Smooth muscle cell (in vitro differentiated cells): ENCODE measurements at regions not wholly inside any gene's neighbourhood (a gene's known extent, or its start where the extent isn't known, plus 50 kb on each side); places are given as distances from the start of the nearest gene placed in this dataset.

ENCODE experiments used
- DNase-seq: peaks from one replicate; lab custom pipeline; 2025; ENCODE audit not compliant: unreplicated experiment; lab: John Stamatoyannopoulos, UW
- H2AFZ ChIP-seq: fragments of 200-600 bp; sonication (generic); 2 replicates; pipeline ENCODE4 v1.6.0; 2016; ENCODE audit warnings: antibody characterized with exemption, low read depth, mild to moderate bottlenecking
- H3F3A ChIP-seq: fragments of 200-600 bp; sonication (generic); 2 replicates; pipeline ENCODE4 v1.6.0; 2017; ENCODE audit warnings: antibody characterized with exemption, low read depth
- H3K27ac ChIP-seq: fragments of 200-600 bp; sonication (generic); 2 replicates; pipeline ENCODE4 v1.5.1; 2016; ENCODE audit warnings: low read depth, mild to moderate bottlenecking
- H3K27me3 ChIP-seq: fragments of 200-600 bp; sonication (generic); 2 replicates; pipeline ENCODE4 v1.6.1; 2016; ENCODE audit warnings: low read depth, mild to moderate bottlenecking
- H3K36me3 ChIP-seq: fragments of 200-600 bp; sonication (generic); 2 replicates; pipeline ENCODE4 v1.5.1; 2016; ENCODE audit warnings: low read depth
- H3K4me1 ChIP-seq: fragments of 200-600 bp; sonication (generic); 2 replicates; pipeline ENCODE4 v1.5.1; 2016; ENCODE audit warnings: low read depth
- H3K4me2 ChIP-seq: fragments of 200-600 bp; sonication (generic); 2 replicates; pipeline ENCODE4 v1.6.0; 2016; ENCODE audit warnings: mild to moderate bottlenecking
- H3K4me3 ChIP-seq: fragments of 200-600 bp; sonication (generic); 2 replicates; pipeline ENCODE4 v1.5.1; 2016; ENCODE audit warnings: mild to moderate bottlenecking
- H3K79me2 ChIP-seq: fragments of 200-600 bp; sonication (generic); 2 replicates; pipeline ENCODE4 v1.6.0; 2016; ENCODE audit warnings: low read depth, mild to moderate bottlenecking
- H3K9ac ChIP-seq: fragments of 200-600 bp; sonication (generic); 2 replicates; pipeline ENCODE4 v1.6.0; 2016; ENCODE audit warnings: low read depth
- H3K9me3 ChIP-seq: fragments of 200-600 bp; sonication (generic); replicated peaks from 2 replicates; pipeline ENCODE4 v1.5.1; 2016; ENCODE audit warnings: low read depth
- H4K20me1 ChIP-seq: fragments of 200-600 bp; sonication (generic); 2 replicates; pipeline ENCODE4 v1.6.0; 2016; ENCODE audit warnings: low read depth
- CTCF ChIP-seq: fragments of 200-600 bp; sonication (generic); IDR thresholded peaks from 2 replicates; pipeline ENCODE4 v1.5.1; 2017; ENCODE audit warnings: borderline replicate concordance, mild to moderate bottlenecking, antibody characterized with exemption; ENCODE audit not compliant: insufficient read depth, poor library complexity, severe bottlenecking
- WGBS: methylation state at CpG from one replicate; pipeline ENCODE4 v1.1.7; 2016; ENCODE audit warnings: low lambda C conversion rate; 5-methylcytosine and 5-hydroxymethylcytosine counted together

- Histone ChIP-seq H3K4me2 (no peak overlapping the region), H4K20me1 (no peaks in the 10 kb centered on the region), H3K4me3 (no peak overlapping the region), H3K9me3 (no peaks in the 10 kb centered on the region), H3K4me1 (no peaks in the 10 kb centered on the region), H3K9ac (no peak overlapping the region), H3K79me2 (no peaks in the 10 kb centered on the region), H3K36me3 (no peaks in the 10 kb centered on the region), H3K27me3 (no peaks in the 10 kb centered on the region), H3K27ac (no peak overlapping the region), H3F3A (no peaks in the 10 kb centered on the region), H2AFZ (no peak overlapping the region)
- no peak for DNase-seq
- 85% methylated on average over 9 of the region's 9 CpGs for WGBS
- no peak for TF ChIP-seq CTCF
These were observed 102.3 kb upstream of the WNT4 start for GRCh38 chr1:22245100-22245650.

GRCh38 chr1:22245726-22246125, 102.8 kb upstream of the WNT4 start:
- Histone ChIP-seq H4K20me1 (no peaks in the 10 kb centered on the region), H3K4me2 (no peak overlapping the region), H3K27ac (no peak overlapping the region), H3K79me2 (no peaks in the 10 kb centered on the region), H3K9me3 (no peaks in the 10 kb centered on the region), H3K9ac (no peak overlapping the region), H3K4me3 (no peak overlapping the region), H3F3A (no peaks in the 10 kb centered on the region), H3K36me3 (no peaks in the 10 kb centered on the region), H2AFZ (no peak overlapping the region), H3K4me1 (no peaks in the 10 kb centered on the region), H3K27me3 (no peaks in the 10 kb centered on the region)
- WGBS: 68% methylated on average over 6 of the region's 8 CpGs
- DNase-seq: no peak
- TF ChIP-seq CTCF: no peak

GRCh38 chr1:22246755-22247480, 104.0 kb upstream of the WNT4 start:
- Histone ChIP-seq H2AFZ (no peak overlapping the region), H4K20me1 (no peaks in the 10 kb centered on the region), H3K4me3 (no peak overlapping the region), H3K27me3 (no peaks in the 10 kb centered on the region), H3F3A (no peaks in the 10 kb centered on the region), H3K27ac (no peak overlapping the region), H3K4me2 (no peak overlapping the region), H3K79me2 (no peaks in the 10 kb centered on the region), H3K9ac (no peak overlapping the region), H3K9me3 (no peaks in the 10 kb centered on the region), H3K4me1 (no peaks in the 10 kb centered on the region), H3K36me3 (no peaks in the 10 kb centered on the region)
- TF ChIP-seq CTCF: no peak
- WGBS: 94% methylated on average over 3 of the region's 3 CpGs
- DNase-seq: no peak
